ENCODE measurements at regions not wholly inside any gene's neighbourhood (a gene's known extent, or its start where the extent isn't known, plus 50 kb on each side); places are given as distances from the start of the nearest gene placed in this dataset.

GRCh38 chr12:127881371-127882140 lies 385.4 kb upstream of the TMEM132C start:
- no peaks in the 10 kb centered on the region for H3K36me3 ChIP-seq (ENCODE audit: low read depth, low read length)
- no peaks in the 10 kb centered on the region for H4K20me1 ChIP-seq (ENCODE audit: low read length)
- no peak overlapping the region for H3K4me3 ChIP-seq (ENCODE audit: low read length)
- peaks cover 73% of the 10 kb centered on the region for H3K27me3 ChIP-seq (ENCODE audit: low read length)
- CTCF ChIA-PET, result no interaction called here
- H2AFZ ChIP-seq (ENCODE audit: low read length), result no peak overlapping the region
- H3K9ac ChIP-seq (ENCODE audit: low read length), result no peak overlapping the region
- BruUV-seq (replicated peaks), result no TSS peak
- intact Hi-C loops (cut with micrococcal nuclease), result no loop called here
- H3F3A ChIP-seq (ENCODE audit: low read length, unreplicated experiment), result no peaks in the 10 kb centered on the region
- TF ChIP-seq EZH2phosphoT487 (IDR thresholded peaks at IDR 0.05; ENCODE audit: borderline replicate concordance, low read length) (no peak), CTCF (conservative IDR thresholded peaks at IDR 0.05; ENCODE audit: low read depth, low read length) (no peak), EZH2 (IDR thresholded peaks at IDR 0.05; ENCODE audit: low read length, unreplicated experiment) (no peak)
- no peak for ATAC-seq
- no peaks in the 10 kb centered on the region for H3K79me2 ChIP-seq (ENCODE audit: low read length)
- DNase-seq, result no peak
- H3K9me3 ChIP-seq (ENCODE audit: low read length), result no peaks in the 10 kb centered on the region
- no peaks in the 10 kb centered on the region for H3K4me1 ChIP-seq (ENCODE audit: insufficient read depth, low read length)
- no peak overlapping the region for H3K4me2 ChIP-seq (ENCODE audit: low read length)
- H3K9me2 ChIP-seq (replicated peaks; ENCODE audit: low read length), result no peaks in the 10 kb centered on the region
- no peak overlapping the region for H3K27ac ChIP-seq (ENCODE audit: low read length)
- POLR2A ChIA-PET (ENCODE audit: unreplicated experiment), result no interaction called here

GRCh38 chr12:127883013-127883412 lies 384.0 kb upstream of the TMEM132C start:
- no peaks in the 10 kb centered on the region for H3K79me2 ChIP-seq (ENCODE audit: low read length)
- DNase-seq (no peak), ATAC-seq (no peak)
- TF ChIP-seq EZH2phosphoT487 (IDR thresholded peaks at IDR 0.05; ENCODE audit: borderline replicate concordance, low read length) (no peak), EZH2 (IDR thresholded peaks at IDR 0.05; ENCODE audit: low read length, unreplicated experiment) (no peak), CTCF (conservative IDR thresholded peaks at IDR 0.05; ENCODE audit: low read depth, low read length) (no peak)
- H3K9me3 ChIP-seq (ENCODE audit: low read length), result no peaks in the 10 kb centered on the region
- intact Hi-C loops (cut with micrococcal nuclease), result no loop called here
- H3F3A ChIP-seq (ENCODE audit: low read length, unreplicated experiment), result no peaks in the 10 kb centered on the region
- no peaks in the 10 kb centered on the region for H4K20me1 ChIP-seq (ENCODE audit: low read length)
- BruUV-seq (replicated peaks), result no TSS peak
- CTCF ChIA-PET, result no interaction called here
- H2AFZ ChIP-seq (ENCODE audit: low read length), result no peak overlapping the region
- no peaks in the 10 kb centered on the region for H3K36me3 ChIP-seq (ENCODE audit: low read depth, low read length)
- H3K9me2 ChIP-seq (replicated peaks; ENCODE audit: low read length), result no peaks in the 10 kb centered on the region
- peaks cover 74% of the 10 kb centered on the region for H3K27me3 ChIP-seq (ENCODE audit: low read length)
- no peak overlapping the region for H3K27ac ChIP-seq (ENCODE audit: low read length)
- POLR2A ChIA-PET (ENCODE audit: unreplicated experiment), result no interaction called here
- H3K9ac ChIP-seq (ENCODE audit: low read length), result no peak overlapping the region
- no peak overlapping the region for H3K4me3 ChIP-seq (ENCODE audit: low read length)
- H3K4me1 ChIP-seq (ENCODE audit: insufficient read depth, low read length), result no peaks in the 10 kb centered on the region
- H3K4me2 ChIP-seq (ENCODE audit: low read length), result no peak overlapping the region

GRCh38 chr12:127885954-127886750 lies 380.8 kb upstream of the TMEM132C start:
- Histone ChIP-seq H3F3A (ENCODE audit: low read length, unreplicated experiment) (no peaks in the 10 kb centered on the region), H3K9ac (ENCODE audit: low read length) (no peak overlapping the region), H4K20me1 (ENCODE audit: low read length) (no peaks in the 10 kb centered on the region), H3K4me3 (ENCODE audit: low read length) (no peak overlapping the region), H3K27ac (ENCODE audit: low read length) (no peak overlapping the region), H2AFZ (ENCODE audit: low read length) (no peak overlapping the region), H3K79me2 (ENCODE audit: low read length) (no peaks in the 10 kb centered on the region), H3K4me2 (ENCODE audit: low read length) (no peak overlapping the region), H3K4me1 (ENCODE audit: insufficient read depth, low read length) (no peaks in the 10 kb centered on the region), H3K9me2 (replicated peaks; ENCODE audit: low read length) (no peaks in the 10 kb centered on the region), H3K36me3 (ENCODE audit: low read depth, low read length) (no peaks in the 10 kb centered on the region), H3K27me3 (ENCODE audit: low read length) (peaks cover 85% of the 10 kb centered on the region), H3K9me3 (ENCODE audit: low read length) (no peaks in the 10 kb centered on the region)
- POLR2A ChIA-PET (ENCODE audit: unreplicated experiment), result no interaction called here
- no peak for DNase-seq
- no peak for ATAC-seq
- intact Hi-C loops (cut with micrococcal nuclease), result no loop called here
- no TSS peak for BruUV-seq (replicated peaks)
- CTCF ChIA-PET, result no interaction called here
- no peak for TF ChIP-seq EZH2phosphoT487 (IDR thresholded peaks at IDR 0.05; ENCODE audit: borderline replicate concordance, low read length)
- no peak for TF ChIP-seq EZH2 (IDR thresholded peaks at IDR 0.05; ENCODE audit: low read length, unreplicated experiment)
- no peak for TF ChIP-seq CTCF (conservative IDR thresholded peaks at IDR 0.05; ENCODE audit: low read depth, low read length)

Data from PC-3 (cell line).